Activated CD8-positive, alpha-beta memory T cell treated with anti-CD3 and anti-CD28 coated beads, Interleukin-2, amount 10 ng/mL, durations not matched to agents 7 days and 5 days (primary cell): ENCODE measurements at regions not wholly inside any gene's neighbourhood (a gene's known extent, or its start where the extent isn't known, plus 50 kb on each side); places are given as distances from the start of the nearest gene placed in this dataset.
"Not testable (repeated sequence)": the region's sequence is repeated elsewhere in the genome, so short reads cannot be mapped to it uniquely, and the experiment has no call there.

ENCODE experiments used
- ATAC-seq: fragments of 150-1000 bp; cut with Tn5 transposase; one replicate; pipeline ENCODE4 v1.10.0; 2021; ENCODE audit warnings: moderate library complexity
- CTCF ChIA-PET: fragments of 350-600 bp; sonication (Branson Sonifier 250); formaldehyde crosslinking; loops from one replicate; lab custom pipeline; 2021; ENCODE audit warnings: antibody characterized with exemption; lab: Charles Lee
- DNase-seq: peaks from one replicate; pipeline ENCODE4 v3.0.0-alpha.2; 2020
- H3K27ac Mint-ChIP-seq: one replicate; pipeline ENCODE4 v1.8.0; 2021; ENCODE audit warnings: mild to moderate bottlenecking, mixed read lengths
- H3K27me3 Mint-ChIP-seq: one replicate; pipeline ENCODE4 v1.8.0; 2021; ENCODE audit warnings: mixed read lengths
- H3K36me3 Mint-ChIP-seq: one replicate; pipeline ENCODE4 v1.8.0; 2021; ENCODE audit warnings: mild to moderate bottlenecking, mixed read lengths
- H3K4me1 Mint-ChIP-seq: one replicate; pipeline ENCODE4 v1.8.0; 2021; ENCODE audit warnings: mixed read lengths
- H3K4me3 Mint-ChIP-seq: one replicate; pipeline ENCODE4 v1.8.0; 2021; ENCODE audit warnings: mild to moderate bottlenecking, moderate library complexity, mixed read lengths
- H3K9me3 Mint-ChIP-seq: one replicate; pipeline ENCODE4 v1.8.0; 2022; ENCODE audit warnings: low read depth, mixed read lengths

- H3K9me3 Mint-ChIP-seq = no peaks in the 10 kb centered on the region
- H3K36me3 Mint-ChIP-seq = no peaks in the 10 kb centered on the region
- CTCF ChIA-PET = no interaction called here
- H3K27ac Mint-ChIP-seq = no peak overlapping the region
- no peak overlapping the region for H3K4me3 Mint-ChIP-seq
- ATAC-seq = no peak
- no peaks in the 10 kb centered on the region for H3K4me1 Mint-ChIP-seq
- no peak for DNase-seq
- H3K27me3 Mint-ChIP-seq = no peaks in the 10 kb centered on the region
These were observed 248.3 kb downstream of the NUF2 start for GRCh38 chr1:163570071-163570470.

- H3K4me3 Mint-ChIP-seq = no peak overlapping the region
- no peaks in the 10 kb centered on the region for H3K4me1 Mint-ChIP-seq
- H3K27me3 Mint-ChIP-seq = no peaks in the 10 kb centered on the region
- no peak for ATAC-seq
- H3K9me3 Mint-ChIP-seq = no peaks in the 10 kb centered on the region
- H3K27ac Mint-ChIP-seq = no peak overlapping the region
- no peak for DNase-seq
- CTCF ChIA-PET = no interaction called here
- no peaks in the 10 kb centered on the region for H3K36me3 Mint-ChIP-seq
These were observed 250.2 kb downstream of the NUF2 start for GRCh38 chr1:163571950-163572349.

GRCh38 chr1:163574119-163574518 is 252.4 kb downstream of the NUF2 start:
- no peaks in the 10 kb centered on the region for H3K36me3 Mint-ChIP-seq
- no peak overlapping the region for H3K4me3 Mint-ChIP-seq
- H3K4me1 Mint-ChIP-seq = no peaks in the 10 kb centered on the region
- DNase-seq = no peak
- no peak for ATAC-seq
- no peaks in the 10 kb centered on the region for H3K27me3 Mint-ChIP-seq
- CTCF ChIA-PET = no interaction called here
- no peaks in the 10 kb centered on the region for H3K9me3 Mint-ChIP-seq
- no peak overlapping the region for H3K27ac Mint-ChIP-seq

DNA sequence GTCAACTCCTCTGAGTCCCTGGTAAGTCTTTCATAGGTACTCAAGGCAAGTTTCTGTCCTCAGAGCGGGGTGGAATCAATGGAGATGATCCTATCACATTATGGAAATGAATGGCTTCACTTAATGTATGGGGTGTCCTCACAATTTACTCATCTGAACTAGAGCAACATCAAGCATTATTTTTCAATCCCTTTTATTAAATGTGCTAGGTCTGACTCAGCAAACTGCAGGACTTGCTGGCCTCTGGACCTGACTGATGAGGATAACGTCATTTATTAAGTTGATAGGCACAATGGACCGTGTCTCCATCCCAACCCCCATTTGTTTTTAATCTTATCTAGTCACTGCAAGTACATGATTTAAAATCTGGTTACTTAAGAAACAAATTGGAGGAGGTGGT is 259.2 kb downstream of the NUF2 start:
- ATAC-seq (no peak), DNase-seq (no peak)
- Mint-ChIP-seq H3K4me1 (no peaks in the 10 kb centered on the region), H3K27me3 (no peaks in the 10 kb centered on the region), H3K9me3 (no peaks in the 10 kb centered on the region), H3K27ac (no peak overlapping the region), H3K4me3 (no peak overlapping the region), H3K36me3 (no peaks in the 10 kb centered on the region)
- CTCF ChIA-PET = no interaction called here

- no peaks in the 10 kb centered on the region for H3K4me1 Mint-ChIP-seq
- no peaks in the 10 kb centered on the region for H3K27me3 Mint-ChIP-seq
- CTCF ChIA-PET = no interaction called here
- DNase-seq (no peak), ATAC-seq (no peak)
- H3K36me3 Mint-ChIP-seq = no peaks in the 10 kb centered on the region
- H3K9me3 Mint-ChIP-seq = no peaks in the 10 kb centered on the region
- no peak overlapping the region for H3K27ac Mint-ChIP-seq
- no peak overlapping the region for H3K4me3 Mint-ChIP-seq
These were observed 262.0 kb downstream of the NUF2 start for GRCh38 chr1:163583661-163584181.

DNA sequence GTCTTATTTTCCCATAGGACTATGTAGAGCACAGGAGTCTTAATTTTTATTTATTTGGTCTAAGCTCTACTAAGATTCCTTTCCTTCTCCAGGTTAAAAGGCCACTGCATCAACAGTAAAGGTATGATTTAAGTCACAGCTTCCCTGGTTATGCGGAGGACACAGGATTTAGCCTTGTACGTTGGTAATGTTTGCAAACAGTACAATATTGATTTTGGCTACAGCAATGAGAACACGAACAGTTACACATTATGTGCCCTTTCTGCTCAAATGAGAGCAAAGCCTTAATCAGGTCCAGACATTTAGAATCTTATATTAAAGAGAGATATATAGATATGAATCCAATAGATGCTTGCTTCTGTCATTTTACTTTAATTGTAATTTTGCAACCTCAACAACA is 264.0 kb downstream of the NUF2 start:
- Mint-ChIP-seq H3K27me3 (no peaks in the 10 kb centered on the region), H3K9me3 (no peaks in the 10 kb centered on the region), H3K27ac (no peak overlapping the region), H3K4me1 (no peaks in the 10 kb centered on the region), H3K36me3 (no peaks in the 10 kb centered on the region), H3K4me3 (no peak overlapping the region)
- CTCF ChIA-PET = no interaction called here
- ATAC-seq (no peak), DNase-seq (no peak)

GRCh38 chr1:163588796-163589195 is 267.0 kb downstream of the NUF2 start:
- peaks cover 2% of the 10 kb centered on the region for H3K9me3 Mint-ChIP-seq
- no peak for DNase-seq
- no peak overlapping the region for H3K27ac Mint-ChIP-seq
- no peak for ATAC-seq
- CTCF ChIA-PET = no interaction called here
- no peak overlapping the region for H3K4me3 Mint-ChIP-seq
- H3K27me3 Mint-ChIP-seq = no peaks in the 10 kb centered on the region
- H3K4me1 Mint-ChIP-seq = no peaks in the 10 kb centered on the region
- H3K36me3 Mint-ChIP-seq = no peaks in the 10 kb centered on the region

DNA sequence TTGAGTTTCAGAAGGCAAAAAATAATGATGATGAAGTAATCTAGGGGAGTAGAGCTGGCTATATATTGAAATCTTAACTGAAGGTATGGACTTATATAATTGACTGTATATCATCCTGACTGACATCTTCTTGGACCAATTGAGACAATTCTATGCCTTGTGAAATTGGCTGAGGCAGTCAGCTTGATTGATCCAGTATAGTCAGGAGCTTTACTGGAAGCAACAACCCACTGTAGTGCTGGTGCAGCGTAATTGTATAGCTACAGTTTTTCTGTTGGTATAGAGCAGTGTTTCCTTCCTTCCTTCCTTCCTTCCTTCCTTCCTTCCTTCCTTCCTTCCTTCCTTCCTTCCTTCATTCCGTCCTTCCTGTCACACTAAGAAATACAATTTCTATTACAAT is 268.0 kb downstream of the NUF2 start:
- CTCF ChIA-PET = no interaction called here
- Mint-ChIP-seq H3K27ac (no peak overlapping the region), H3K27me3 (no peaks in the 10 kb centered on the region), H3K4me1 (no peaks in the 10 kb centered on the region), H3K9me3 (peaks cover 2% of the 10 kb centered on the region), H3K36me3 (no peaks in the 10 kb centered on the region), H3K4me3 (no peak overlapping the region)
- ATAC-seq (no peak), DNase-seq (no peak)

DNA sequence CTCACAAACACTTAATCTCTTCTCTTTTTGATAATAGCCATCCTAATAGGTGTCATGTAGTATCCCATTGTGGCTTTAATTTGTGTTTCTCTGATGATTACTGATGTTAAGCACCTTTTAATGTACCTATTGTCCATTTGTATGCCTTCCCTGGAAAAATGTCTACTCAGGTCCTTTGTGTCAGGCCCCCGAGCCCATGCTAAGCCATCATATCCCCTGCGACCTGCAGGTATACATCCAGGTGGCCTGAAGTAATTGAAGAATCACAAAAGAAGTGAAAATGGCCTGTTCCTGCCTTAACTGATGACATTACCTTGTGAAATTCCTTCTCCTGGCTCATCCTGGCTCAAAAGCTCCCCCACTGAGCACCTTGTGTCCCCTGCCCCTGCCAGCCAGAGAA is 269.4 kb downstream of the NUF2 start:
- H3K4me1 Mint-ChIP-seq, CTCF ChIA-PET, H3K4me3 Mint-ChIP-seq: not testable (repeated sequence)

DNA sequence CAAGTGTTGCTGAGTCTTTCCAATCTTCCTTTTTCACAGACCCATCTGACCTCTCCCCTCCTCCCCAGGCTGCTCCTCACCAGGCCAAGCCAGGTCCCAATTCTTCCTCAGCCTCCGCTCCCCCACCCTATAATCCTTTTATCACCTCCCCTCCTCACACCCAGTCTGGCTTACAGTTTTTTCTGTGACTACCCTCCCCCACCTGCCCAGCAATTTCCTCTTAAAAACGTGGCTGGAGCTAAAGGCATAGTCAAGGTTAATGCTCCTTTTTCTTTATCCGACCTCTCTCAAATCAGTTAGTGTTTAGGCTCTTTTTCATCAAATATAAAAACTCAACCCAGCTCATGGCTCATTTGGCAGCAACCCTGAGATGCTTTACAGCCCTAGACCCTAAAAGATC is 270.9 kb downstream of the NUF2 start:
- H3K4me1 Mint-ChIP-seq, ATAC-seq: not testable (repeated sequence)

More for the DNA sequence above, 269.4 kb downstream of the NUF2 start:
- not testable (repeated sequence) for H3K9me3 Mint-ChIP-seq, DNase-seq, H3K27me3 Mint-ChIP-seq, H3K27ac Mint-ChIP-seq, H3K36me3 Mint-ChIP-seq, ATAC-seq

DNA sequence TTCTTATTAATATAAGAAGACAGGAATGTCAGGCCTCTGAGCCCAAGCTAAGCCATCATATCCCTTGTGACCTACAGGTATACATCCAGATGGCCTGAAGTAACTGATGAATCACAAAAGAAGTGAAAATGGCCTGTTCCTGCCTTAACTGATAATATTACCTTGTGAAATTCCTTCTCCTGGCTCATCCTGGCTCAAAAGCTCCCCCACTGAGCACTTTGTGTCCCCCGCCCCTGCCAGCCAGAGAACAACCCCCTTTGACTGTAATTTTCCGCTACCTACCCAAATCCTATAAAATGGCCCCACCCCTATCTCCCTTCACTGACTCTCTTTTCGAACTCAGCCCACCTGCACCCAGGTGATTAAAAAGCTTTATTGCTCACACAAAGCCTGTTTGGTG is 274.4 kb downstream of the NUF2 start:
- ATAC-seq, CTCF ChIA-PET, H3K9me3 Mint-ChIP-seq, H3K27ac Mint-ChIP-seq, H3K4me1 Mint-ChIP-seq, DNase-seq, H3K4me3 Mint-ChIP-seq, H3K27me3 Mint-ChIP-seq, H3K36me3 Mint-ChIP-seq: not testable (repeated sequence)

More for the DNA sequence above, 270.9 kb downstream of the NUF2 start:
- CTCF ChIA-PET, H3K4me3 Mint-ChIP-seq, H3K27me3 Mint-ChIP-seq, H3K27ac Mint-ChIP-seq, DNase-seq, H3K36me3 Mint-ChIP-seq, H3K9me3 Mint-ChIP-seq: not testable (repeated sequence)

GRCh38 chr1:163596541-163597258 is 274.9 kb downstream of the NUF2 start:
- CTCF ChIA-PET = no interaction called here
- no peak overlapping the region for H3K4me3 Mint-ChIP-seq
- H3K4me1 Mint-ChIP-seq = no peaks in the 10 kb centered on the region
- DNase-seq (no peak), ATAC-seq (no peak)
- H3K9me3 Mint-ChIP-seq = peaks cover 6% of the 10 kb centered on the region
- H3K27ac Mint-ChIP-seq = no peak overlapping the region
- no peaks in the 10 kb centered on the region for H3K27me3 Mint-ChIP-seq
- H3K36me3 Mint-ChIP-seq = no peaks in the 10 kb centered on the region

GRCh38 chr1:163604321-163604720 is 282.6 kb downstream of the NUF2 start:
- ATAC-seq (no peak), DNase-seq (no peak)
- H3K36me3 Mint-ChIP-seq = no peaks in the 10 kb centered on the region
- no peak overlapping the region for H3K27ac Mint-ChIP-seq
- H3K4me1 Mint-ChIP-seq = no peaks in the 10 kb centered on the region
- peaks cover 2% of the 10 kb centered on the region for H3K9me3 Mint-ChIP-seq
- no peaks in the 10 kb centered on the region for H3K27me3 Mint-ChIP-seq
- H3K4me3 Mint-ChIP-seq = no peak overlapping the region
- CTCF ChIA-PET = no interaction called here

DNA sequence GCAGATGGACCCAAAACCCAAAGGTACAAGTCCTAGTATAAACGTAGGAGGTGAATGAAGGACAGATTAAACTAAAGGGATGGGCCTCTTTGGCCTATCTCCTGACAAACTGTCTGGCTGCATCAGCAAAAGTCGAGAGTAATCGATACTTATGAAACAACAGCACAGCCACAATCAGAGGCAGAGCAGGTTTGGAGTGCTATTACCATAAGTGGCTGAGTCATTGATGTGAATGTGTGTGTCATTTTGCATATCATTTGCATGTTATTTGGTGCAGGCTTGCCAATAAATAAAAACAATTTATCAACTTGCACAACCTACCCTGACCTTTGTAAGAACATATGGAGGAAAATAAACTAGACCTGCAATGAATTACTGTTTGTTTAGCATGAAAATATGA is 283.1 kb downstream of the NUF2 start:
- Mint-ChIP-seq H3K27me3 (no peaks in the 10 kb centered on the region), H3K4me3 (no peak overlapping the region), H3K27ac (no peak overlapping the region), H3K36me3 (no peaks in the 10 kb centered on the region), H3K4me1 (no peaks in the 10 kb centered on the region), H3K9me3 (peaks cover under 1% of the 10 kb centered on the region)
- CTCF ChIA-PET = no interaction called here
- ATAC-seq (no peak), DNase-seq (no peak)
